GM10266 (cell line): ENCODE measurements at regions not wholly inside any gene's neighbourhood (a gene's known extent, or its start where the extent isn't known, plus 50 kb on each side); places are given as distances from the start of the nearest gene placed in this dataset.
"Not testable (repeated sequence)": the region's sequence is repeated elsewhere in the genome, so short reads cannot be mapped to it uniquely, and the experiment has no call there.

Experiments
- DNase-seq: peaks from one replicate; pipeline ENCODE4 v3.0.0; 2012; ENCODE audit errors: extremely low spot score
- TF ChIP-seq, protein P1 (sequence below): IDR thresholded peaks from 2 replicates; pipeline ENCODE4 v1.5.1; 2012; ENCODE audit warnings: mild to moderate bottlenecking, low read depth; ENCODE audit not compliant: control insufficient read depth, insufficient read depth; ENCODE audit errors: missing control alignments

DNA sequence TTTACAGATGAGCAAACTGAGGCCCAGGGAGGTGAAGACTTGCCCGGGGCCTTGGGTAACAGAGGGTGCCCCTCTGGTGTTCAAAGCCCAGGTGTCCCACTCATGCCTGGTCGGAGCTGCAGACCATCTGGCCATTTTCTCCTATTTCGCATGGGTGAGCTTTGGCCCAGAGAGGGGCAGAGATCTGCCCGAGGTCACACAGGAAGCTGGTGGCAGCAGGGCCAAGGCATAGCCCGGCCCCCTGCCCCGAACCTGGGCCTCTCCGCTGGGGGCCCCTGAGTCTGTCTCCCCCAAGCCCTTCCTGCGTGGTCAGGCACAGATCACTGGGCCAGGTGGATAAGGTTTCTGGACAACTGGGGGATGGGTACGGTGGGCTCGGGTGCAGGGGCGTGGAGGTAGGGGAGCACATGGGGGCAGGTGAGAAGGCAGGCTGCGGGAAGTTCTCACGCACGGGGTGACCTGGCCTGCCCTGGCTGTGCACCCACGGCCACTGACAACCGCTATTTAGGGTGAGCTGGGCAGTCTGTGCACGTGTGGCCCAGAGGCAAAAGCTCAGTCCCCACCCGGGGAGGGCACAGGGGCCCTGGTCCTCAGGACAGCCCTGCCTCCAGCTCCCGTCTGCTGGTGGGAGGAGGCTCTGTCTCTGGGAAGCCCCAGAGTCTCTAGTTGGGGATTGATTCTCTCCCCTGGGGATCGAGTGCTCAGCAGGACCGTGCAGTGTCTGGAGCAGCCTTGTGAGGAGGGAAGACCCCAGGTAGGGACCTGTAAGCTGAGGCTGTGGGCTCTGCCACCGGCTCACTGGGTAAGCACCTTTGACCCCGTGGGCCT is 68.6 kb downstream of the UNCX start:
- TF ChIP-seq, protein P1, sequence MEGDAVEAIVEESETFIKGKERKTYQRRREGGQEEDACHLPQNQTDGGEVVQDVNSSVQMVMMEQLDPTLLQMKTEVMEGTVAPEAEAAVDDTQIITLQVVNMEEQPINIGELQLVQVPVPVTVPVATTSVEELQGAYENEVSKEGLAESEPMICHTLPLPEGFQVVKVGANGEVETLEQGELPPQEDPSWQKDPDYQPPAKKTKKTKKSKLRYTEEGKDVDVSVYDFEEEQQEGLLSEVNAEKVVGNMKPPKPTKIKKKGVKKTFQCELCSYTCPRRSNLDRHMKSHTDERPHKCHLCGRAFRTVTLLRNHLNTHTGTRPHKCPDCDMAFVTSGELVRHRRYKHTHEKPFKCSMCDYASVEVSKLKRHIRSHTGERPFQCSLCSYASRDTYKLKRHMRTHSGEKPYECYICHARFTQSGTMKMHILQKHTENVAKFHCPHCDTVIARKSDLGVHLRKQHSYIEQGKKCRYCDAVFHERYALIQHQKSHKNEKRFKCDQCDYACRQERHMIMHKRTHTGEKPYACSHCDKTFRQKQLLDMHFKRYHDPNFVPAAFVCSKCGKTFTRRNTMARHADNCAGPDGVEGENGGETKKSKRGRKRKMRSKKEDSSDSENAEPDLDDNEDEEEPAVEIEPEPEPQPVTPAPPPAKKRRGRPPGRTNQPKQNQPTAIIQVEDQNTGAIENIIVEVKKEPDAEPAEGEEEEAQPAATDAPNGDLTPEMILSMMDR: no peak
- DNase-seq: no peak

DNA sequence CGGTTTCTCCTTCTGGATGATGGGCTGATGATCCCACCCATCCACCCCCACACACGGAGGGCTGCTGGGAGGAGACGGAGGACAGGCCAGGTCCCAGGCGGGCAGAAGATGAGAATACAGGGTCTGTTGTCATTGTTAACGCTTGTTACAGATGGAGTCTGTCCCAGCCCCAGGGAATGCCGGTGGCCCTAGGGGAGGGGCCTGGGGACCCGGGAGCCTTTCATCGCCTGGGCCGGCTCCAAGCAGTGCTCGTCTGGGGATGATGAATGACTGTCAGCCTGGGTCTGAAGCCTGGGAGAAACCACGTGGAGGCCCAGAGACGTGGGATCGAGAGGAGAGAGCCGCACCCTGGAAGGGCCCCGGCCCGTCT is 69.2 kb downstream of the UNCX start:
- DNase-seq: no peak
- TF ChIP-seq, protein P1: no peak

DNA sequence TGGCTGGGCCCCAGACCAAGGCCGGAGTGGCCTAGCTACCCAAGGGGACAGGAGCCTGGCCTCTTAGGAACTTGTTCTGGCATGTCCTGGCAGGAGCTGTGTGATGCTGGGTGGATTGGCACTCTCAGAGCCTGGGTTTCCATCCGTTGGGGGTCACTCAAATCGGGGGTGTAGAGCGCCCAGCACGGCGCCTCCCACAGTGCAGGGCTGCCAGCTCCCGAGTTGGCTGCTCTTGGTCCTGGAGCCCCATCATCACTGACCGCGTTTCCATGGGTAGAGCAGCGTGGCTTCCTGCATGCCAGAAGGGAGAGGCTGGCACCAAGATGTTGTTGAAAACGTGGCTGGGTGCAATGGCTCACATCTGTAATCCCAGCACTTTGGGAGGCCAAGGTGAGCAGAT is 70.3 kb downstream of the UNCX start:
- TF ChIP-seq, protein P1: no peak
- no peak for DNase-seq

DNA sequence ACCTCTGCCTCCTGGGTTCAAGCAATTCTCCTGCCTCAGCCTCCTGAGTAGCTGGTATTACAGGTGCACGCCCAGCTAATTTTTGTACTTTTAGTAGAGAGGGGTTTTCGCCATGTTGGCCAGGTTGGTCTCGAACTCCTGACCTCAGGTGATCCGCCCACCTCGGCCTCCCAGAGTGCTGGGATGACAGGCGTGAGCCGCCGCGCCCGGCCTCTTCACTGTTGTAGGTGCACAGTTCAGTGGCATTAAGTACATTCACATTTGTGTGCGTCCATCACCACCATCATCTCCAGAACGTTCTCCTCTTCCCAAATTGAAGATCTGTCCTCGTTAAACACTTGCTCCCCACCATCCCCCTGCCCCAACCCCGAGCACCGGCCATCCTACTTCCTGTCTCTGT is 71.3 kb downstream of the UNCX start:
- DNase-seq: not testable (repeated sequence)

DNA sequence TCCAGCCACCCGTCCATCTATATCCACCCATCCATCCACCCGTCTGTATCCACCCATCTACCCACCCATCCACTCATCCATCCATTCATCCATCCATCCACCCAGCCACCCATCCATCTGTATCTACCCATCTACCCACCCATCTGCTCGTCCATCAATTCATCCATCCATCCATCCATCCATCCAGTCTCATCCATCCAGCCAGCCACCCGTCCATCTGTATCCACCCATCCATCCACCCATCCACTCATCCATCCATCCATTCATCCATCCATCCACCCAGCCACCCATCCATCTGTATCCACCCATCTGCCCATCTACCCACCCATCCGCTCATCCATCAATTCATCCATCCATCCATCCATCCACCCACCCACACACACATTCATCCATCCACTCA is 73.2 kb downstream of the UNCX start:
- TF ChIP-seq, protein P1: no peak
- DNase-seq: no peak

DNA sequence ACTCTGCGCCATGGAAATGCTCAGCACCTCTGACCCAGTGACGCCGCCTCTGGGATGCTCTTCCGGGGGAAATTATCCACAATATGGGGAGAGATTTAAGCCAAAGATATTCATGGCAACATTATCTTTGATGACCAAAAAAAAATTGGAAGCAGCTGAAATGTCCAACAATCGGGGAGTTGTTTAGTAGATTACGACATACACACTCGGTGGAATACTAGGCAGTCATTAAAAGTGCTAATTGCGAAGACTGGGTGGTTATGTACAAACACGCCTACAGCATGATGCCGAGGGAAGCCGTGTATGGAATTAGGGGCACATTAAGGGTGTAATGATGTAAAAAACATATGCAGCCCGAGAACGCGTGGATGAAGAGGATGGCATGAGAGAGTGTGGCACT is 75.2 kb downstream of the UNCX start:
- TF ChIP-seq, protein P1: no peak

DNA sequence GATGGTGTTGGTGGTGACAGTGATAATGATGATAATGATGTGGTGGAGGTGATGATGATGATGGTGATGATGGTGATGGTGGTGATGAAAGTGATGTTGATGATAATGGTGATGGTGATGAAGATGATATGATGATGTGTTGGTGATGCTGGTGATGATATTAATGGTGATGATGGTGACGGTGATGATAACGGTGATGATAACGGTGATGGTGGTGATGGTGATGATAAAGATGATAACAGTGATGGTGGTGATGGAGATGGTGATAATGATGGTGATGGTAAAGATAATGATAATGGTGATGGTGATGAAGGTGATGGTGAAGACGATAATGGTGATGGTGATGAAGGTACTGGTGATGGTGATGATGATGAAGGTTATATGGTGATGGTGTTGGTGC is 76.6 kb downstream of the UNCX start:
- no peak for DNase-seq
- TF ChIP-seq, protein P1: no peak

More for the DNA sequence above, 75.2 kb downstream of the UNCX start:
- no peak for DNase-seq

DNA sequence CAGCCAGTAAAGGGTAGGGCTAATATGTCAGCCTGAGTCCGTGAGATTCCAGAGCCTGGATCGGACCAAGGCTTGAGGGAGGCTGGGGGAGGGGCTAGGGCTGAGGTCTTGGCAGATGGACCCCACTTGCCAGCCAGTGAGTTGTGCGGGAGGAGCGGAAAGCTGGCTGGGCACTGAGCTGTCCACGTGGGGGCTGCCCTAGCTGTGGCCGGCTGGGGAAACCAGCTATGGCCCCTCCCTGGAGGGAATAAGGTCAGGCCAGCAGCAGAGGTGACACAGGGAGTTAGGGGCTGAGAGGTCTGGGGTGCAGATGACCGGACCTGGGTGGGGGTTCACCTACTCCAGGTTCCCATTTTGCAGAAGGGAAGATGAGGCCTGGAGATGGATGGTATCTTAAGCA is 77.3 kb downstream of the UNCX start:
- DNase-seq: no peak
- TF ChIP-seq, protein P1: no peak
